GM12878 (cell line): ENCODE measurements at regions not wholly inside any gene's neighbourhood (a gene's known extent, or its start where the extent isn't known, plus 50 kb on each side); places are given as distances from the start of the nearest gene placed in this dataset.

Source experiments
- ATAC-seq: fragments of 200-7000 bp; cut with Tn5 transposase; 3 replicates; pipeline ENCODE4 v1.9.1; 2020; ENCODE audit warnings: mild to moderate bottlenecking, moderate library complexity
- BruUV-seq: library from RNA; stranded (reverse); fragments of 400-500 nt; replicated peaks from 2 replicates; lab custom pipeline; 2021; lab: Mats Ljungman, UMichigan
- CTCF ChIA-PET: fragments of 300-600 bp; sonication (Branson Sonifier 250); formaldehyde crosslinking; extraction: SDS; loops from one replicate; lab custom pipeline; 2021; ENCODE audit warnings: inconsistent platforms; lab: Yijun Ruan, JAX
- POLR2A ChIA-PET: fragments of 350-600 bp; formaldehyde crosslinking; extraction: SDS; loops from one replicate; lab custom pipeline; 2021; ENCODE audit warnings: inconsistent platforms; lab: Charles Lee
- RAD21 ChIA-PET: fragments of 300-600 bp; sonication (Branson Sonifier 250); formaldehyde crosslinking; loops from one replicate; lab custom pipeline; 2023; ENCODE audit warnings: antibody characterized with exemption; ENCODE audit not compliant: unreplicated experiment; lab: Charles Lee
- SMC1A ChIA-PET: fragments of 300-600 bp; sonication (Branson Sonifier 250); formaldehyde crosslinking; loops from one replicate; lab custom pipeline; 2023; ENCODE audit not compliant: unreplicated experiment, uncharacterized antibody; lab: Charles Lee
- DNase-seq: peaks from one replicate; pipeline ENCODE4 v3.0.0-alpha.2; 2011; ENCODE audit warnings: low read depth, low spot score
- FAIRE-seq: peaks from 3 replicates; lab custom pipeline; 2011; peaks lifted over from hg19 to GRCh38; lab: Jason Lieb, UNC
- H2AFZ ChIP-seq: 2 replicates; pipeline ENCODE4 v1.6.0; 2011; ENCODE audit warnings: low read depth, low read length, control low read depth; ENCODE audit not compliant: control insufficient read depth
- H3K27ac ChIP-seq: 2 replicates; pipeline ENCODE4 v1.5.1; 2011; ENCODE audit warnings: control low read depth; ENCODE audit not compliant: control insufficient read depth, insufficient read depth
- H3K27me3 ChIP-seq, 2 experiments: replicated peaks in 1 of 2; 2 replicates each; pipeline versions ENCODE4 v1.6.0 to v1.6.1; 2011; ENCODE audit warnings: low read length in 1 of 2; ENCODE audit not compliant: control insufficient read depth in 2 of 2, insufficient read depth in 2 of 2
- H3K36me3 ChIP-seq, 2 experiments: 2 replicates each; pipeline ENCODE4 v1.5.1; 2011; ENCODE audit warnings: low read length in 1 of 2; ENCODE audit not compliant: control insufficient read depth in 2 of 2, insufficient read depth in 2 of 2
- H3K4me1 ChIP-seq: 2 replicates; pipeline ENCODE4 v1.6.1; 2011; ENCODE audit warnings: mild to moderate bottlenecking, low read length, moderate library complexity, mixed read lengths; ENCODE audit not compliant: control insufficient read depth, insufficient read depth
- H3K4me2 ChIP-seq: 2 replicates; pipeline ENCODE4 v1.6.0; 2011; ENCODE audit warnings: control low read depth; ENCODE audit not compliant: control insufficient read depth, insufficient read depth
- H3K4me3 ChIP-seq: fragments of 200-600 bp; sonication (generic); 2 replicates; pipeline ENCODE4 v1.5.1; 2016
- H3K79me2 ChIP-seq: 2 replicates; pipeline ENCODE4 v1.6.0; 2011; ENCODE audit warnings: low read length; ENCODE audit not compliant: control insufficient read depth, insufficient read depth
- H3K9ac ChIP-seq: 2 replicates; pipeline ENCODE4 v1.8.0; 2011; ENCODE audit warnings: low read length, control low read depth, mixed read lengths; ENCODE audit not compliant: control insufficient read depth, insufficient read depth
- H3K9me3 ChIP-seq: replicated peaks from 3 replicates; pipeline ENCODE4 v1.5.1; 2011; ENCODE audit warnings: mild to moderate bottlenecking, low read length; ENCODE audit not compliant: control insufficient read depth, insufficient read depth
- H4K20me1 ChIP-seq: 2 replicates; pipeline ENCODE4 v1.6.0; 2011; ENCODE audit not compliant: control insufficient read depth, insufficient read depth
- BACH1 ChIP-seq: fragments of 450-650 bp; IDR thresholded peaks from 2 replicates; pipeline ENCODE4 v1.6.1; 2017; ENCODE audit warnings: mild to moderate bottlenecking, borderline replicate concordance
- CREB1 ChIP-seq: IDR thresholded peaks from 2 replicates; pipeline ENCODE4 v1.6.1; 2012; ENCODE audit warnings: low read depth, mild to moderate bottlenecking, inconsistent platforms
- GATAD2B ChIP-seq: fragments of 450-650 bp; conservative IDR thresholded peaks from 2 replicates; pipeline ENCODE4 v1.6.1; 2017; ENCODE audit warnings: low read depth, mild to moderate bottlenecking, moderate library complexity
- HDAC6 ChIP-seq: fragments of 200-600 bp; sonication (generic); IDR thresholded peaks from one replicate; pipeline ENCODE4 v1.8.0; 2017; ENCODE audit warnings: antibody characterized with exemption; ENCODE audit not compliant: unreplicated experiment
- MXI1 ChIP-seq: fragments of 150-350 bp; IDR thresholded peaks from 2 replicates; pipeline ENCODE4 v1.6.1; 2011; ENCODE audit warnings: low read depth, mild to moderate bottlenecking, inconsistent platforms, low read length, improper control_type of control experiment
- NFIC ChIP-seq: IDR thresholded peaks from 2 replicates; pipeline ENCODE4 v1.6.1; 2012; ENCODE audit warnings: low read depth, mild to moderate bottlenecking, inconsistent platforms, low read length, moderate library complexity
- SMC3 ChIP-seq: IDR thresholded peaks from 2 replicates; pipeline ENCODE4 v1.6.1; 2011; ENCODE audit warnings: low read length, improper control_type of control experiment, borderline replicate concordance
- STAT3 ChIP-seq: IDR thresholded peaks from 2 replicates; pipeline ENCODE4 v1.6.1; 2011; ENCODE audit warnings: low read depth, low read length, improper control_type of control experiment
- TBL1XR1 ChIP-seq: IDR thresholded peaks from 2 replicates; pipeline ENCODE4 v1.6.1; 2012; ENCODE audit warnings: low read depth, low read length, improper control_type of control experiment
- ZNF217 ChIP-seq: fragments of 450-650 bp; IDR thresholded peaks from 2 replicates; pipeline ENCODE4 v1.6.1; 2017; ENCODE audit warnings: antibody characterized with exemption, mild to moderate bottlenecking
- in situ Hi-C: fragments of 300-500 bp; cut with MboI; formaldehyde crosslinking; loops from 9 replicates; pipeline ENCODE4 v1.14.3; 2018; ENCODE audit warnings: mixed read lengths
- intact Hi-C: fragments of 100-400 bp; cut with micrococcal nuclease; formaldehyde crosslinking; loops from one replicate; pipeline ENCODE4 v1.14.2; 2022; ENCODE audit not compliant: unreplicated experiment
- TF ChIP-seq, protein P1 (sequence below): fragments of 450-650 bp; IDR thresholded peaks from 2 replicates; pipeline ENCODE4 v1.6.1; 2017; ENCODE audit warnings: mild to moderate bottlenecking, low read depth, inconsistent platforms; ENCODE audit not compliant: poor library complexity, severe bottlenecking
- TF ChIP-seq, protein P2 (sequence below): fragments of 150-350 bp; IDR thresholded peaks from 2 replicates; pipeline ENCODE4 v1.6.1; 2014; ENCODE audit warnings: mild to moderate bottlenecking, low read depth, low read length
- TF ChIP-seq, protein P3 (sequence below): fragments of 450-650 bp; formaldehyde crosslinking; IDR thresholded peaks from 2 replicates; pipeline ENCODE4 v1.5.0; 2022; ENCODE audit warnings: mild to moderate bottlenecking, missing genetic modification characterization
- TF ChIP-seq, protein P4 (sequence below): fragments of 450-650 bp; IDR thresholded peaks from 2 replicates; pipeline ENCODE4 v1.6.1; 2016; ENCODE audit warnings: mild to moderate bottlenecking, moderate library complexity, borderline replicate concordance

DNA sequence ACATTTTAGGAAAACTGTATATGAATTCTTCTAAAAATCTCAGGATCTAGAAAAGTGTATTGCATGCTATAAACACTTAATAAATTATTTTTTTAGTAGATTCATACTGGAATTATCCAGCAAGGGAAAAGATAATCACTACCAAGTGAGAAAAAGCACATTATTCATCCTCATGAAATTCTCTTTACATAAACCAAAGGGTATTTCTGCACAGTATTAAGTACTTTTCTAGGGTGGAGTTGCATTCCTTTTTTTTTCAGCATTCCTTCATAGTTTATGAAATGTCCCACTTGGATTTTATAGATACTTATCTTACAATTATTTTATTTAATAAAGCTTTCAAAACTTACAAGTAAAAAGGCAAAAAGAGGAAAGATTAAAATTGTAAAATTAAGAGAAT, 403.3 kb downstream of the HGF start:
- ATAC-seq (no peak), DNase-seq (no peak), FAIRE-seq (no peak)
- H4K20me1 ChIP-seq = no peaks in the 10 kb centered on the region
- H3K4me3 ChIP-seq = no peak overlapping the region
- no peaks in the 10 kb centered on the region for H3K9me3 ChIP-seq
- in situ Hi-C loops = no loop called here
- SMC1A ChIA-PET = no interaction called here
- no peak overlapping the region for H3K27ac ChIP-seq
- RAD21 ChIA-PET = no interaction called here
- CTCF ChIA-PET = no interaction called here
- no peak overlapping the region for H3K9ac ChIP-seq
- H2AFZ ChIP-seq = no peak overlapping the region
- intact Hi-C loops = no loop called here
- H3K79me2 ChIP-seq = no peaks in the 10 kb centered on the region
- H3K27me3 ChIP-seq = no peaks in the 10 kb centered on the region
- no TSS peak for BruUV-seq
- no peak overlapping the region for H3K4me2 ChIP-seq
- no peaks in the 10 kb centered on the region for H3K36me3 ChIP-seq
- POLR2A ChIA-PET = no interaction called here
- no peaks in the 10 kb centered on the region for H3K4me1 ChIP-seq
- TF ChIP-seq, protein P1, sequence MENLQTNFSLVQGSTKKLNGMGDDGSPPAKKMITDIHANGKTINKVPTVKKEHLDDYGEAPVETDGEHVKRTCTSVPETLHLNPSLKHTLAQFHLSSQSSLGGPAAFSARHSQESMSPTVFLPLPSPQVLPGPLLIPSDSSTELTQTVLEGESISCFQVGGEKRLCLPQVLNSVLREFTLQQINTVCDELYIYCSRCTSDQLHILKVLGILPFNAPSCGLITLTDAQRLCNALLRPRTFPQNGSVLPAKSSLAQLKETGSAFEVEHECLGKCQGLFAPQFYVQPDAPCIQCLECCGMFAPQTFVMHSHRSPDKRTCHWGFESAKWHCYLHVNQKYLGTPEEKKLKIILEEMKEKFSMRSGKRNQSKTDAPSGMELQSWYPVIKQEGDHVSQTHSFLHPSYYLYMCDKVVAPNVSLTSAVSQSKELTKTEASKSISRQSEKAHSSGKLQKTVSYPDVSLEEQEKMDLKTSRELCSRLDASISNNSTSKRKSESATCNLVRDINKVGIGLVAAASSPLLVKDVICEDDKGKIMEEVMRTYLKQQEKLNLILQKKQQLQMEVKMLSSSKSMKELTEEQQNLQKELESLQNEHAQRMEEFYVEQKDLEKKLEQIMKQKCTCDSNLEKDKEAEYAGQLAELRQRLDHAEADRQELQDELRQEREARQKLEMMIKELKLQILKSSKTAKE = no peak
- TF ChIP-seq NFIC (no peak), TBL1XR1 (no peak), CREB1 (no peak), STAT3 (no peak), SMC3 (no peak), ZNF217 (no peak), HDAC6 (no peak), GATAD2B (no peak), BACH1 (no peak), MXI1 (no peak)
- TF ChIP-seq, protein P2, sequence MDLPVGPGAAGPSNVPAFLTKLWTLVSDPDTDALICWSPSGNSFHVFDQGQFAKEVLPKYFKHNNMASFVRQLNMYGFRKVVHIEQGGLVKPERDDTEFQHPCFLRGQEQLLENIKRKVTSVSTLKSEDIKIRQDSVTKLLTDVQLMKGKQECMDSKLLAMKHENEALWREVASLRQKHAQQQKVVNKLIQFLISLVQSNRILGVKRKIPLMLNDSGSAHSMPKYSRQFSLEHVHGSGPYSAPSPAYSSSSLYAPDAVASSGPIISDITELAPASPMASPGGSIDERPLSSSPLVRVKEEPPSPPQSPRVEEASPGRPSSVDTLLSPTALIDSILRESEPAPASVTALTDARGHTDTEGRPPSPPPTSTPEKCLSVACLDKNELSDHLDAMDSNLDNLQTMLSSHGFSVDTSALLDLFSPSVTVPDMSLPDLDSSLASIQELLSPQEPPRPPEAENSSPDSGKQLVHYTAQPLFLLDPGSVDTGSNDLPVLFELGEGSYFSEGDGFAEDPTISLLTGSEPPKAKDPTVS = no peak
- TF ChIP-seq, protein P3, sequence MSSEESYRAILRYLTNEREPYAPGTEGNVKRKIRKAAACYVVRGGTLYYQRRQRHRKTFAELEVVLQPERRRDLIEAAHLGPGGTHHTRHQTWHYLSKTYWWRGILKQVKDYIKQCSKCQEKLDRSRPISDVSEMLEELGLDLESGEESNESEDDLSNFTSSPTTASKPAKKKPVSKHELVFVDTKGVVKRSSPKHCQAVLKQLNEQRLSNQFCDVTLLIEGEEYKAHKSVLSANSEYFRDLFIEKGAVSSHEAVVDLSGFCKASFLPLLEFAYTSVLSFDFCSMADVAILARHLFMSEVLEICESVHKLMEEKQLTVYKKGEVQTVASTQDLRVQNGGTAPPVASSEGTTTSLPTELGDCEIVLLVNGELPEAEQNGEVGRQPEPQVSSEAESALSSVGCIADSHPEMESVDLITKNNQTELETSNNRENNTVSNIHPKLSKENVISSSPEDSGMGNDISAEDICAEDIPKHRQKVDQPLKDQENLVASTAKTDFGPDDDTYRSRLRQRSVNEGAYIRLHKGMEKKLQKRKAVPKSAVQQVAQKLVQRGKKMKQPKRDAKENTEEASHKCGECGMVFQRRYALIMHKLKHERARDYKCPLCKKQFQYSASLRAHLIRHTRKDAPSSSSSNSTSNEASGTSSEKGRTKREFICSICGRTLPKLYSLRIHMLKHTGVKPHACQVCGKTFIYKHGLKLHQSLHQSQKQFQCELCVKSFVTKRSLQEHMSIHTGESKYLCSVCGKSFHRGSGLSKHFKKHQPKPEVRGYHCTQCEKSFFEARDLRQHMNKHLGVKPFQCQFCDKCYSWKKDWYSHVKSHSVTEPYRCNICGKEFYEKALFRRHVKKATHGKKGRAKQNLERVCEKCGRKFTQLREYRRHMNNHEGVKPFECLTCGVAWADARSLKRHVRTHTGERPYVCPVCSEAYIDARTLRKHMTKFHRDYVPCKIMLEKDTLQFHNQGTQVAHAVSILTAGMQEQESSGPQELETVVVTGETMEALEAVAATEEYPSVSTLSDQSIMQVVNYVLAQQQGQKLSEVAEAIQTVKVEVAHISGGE = no peak
- TF ChIP-seq, protein P4, sequence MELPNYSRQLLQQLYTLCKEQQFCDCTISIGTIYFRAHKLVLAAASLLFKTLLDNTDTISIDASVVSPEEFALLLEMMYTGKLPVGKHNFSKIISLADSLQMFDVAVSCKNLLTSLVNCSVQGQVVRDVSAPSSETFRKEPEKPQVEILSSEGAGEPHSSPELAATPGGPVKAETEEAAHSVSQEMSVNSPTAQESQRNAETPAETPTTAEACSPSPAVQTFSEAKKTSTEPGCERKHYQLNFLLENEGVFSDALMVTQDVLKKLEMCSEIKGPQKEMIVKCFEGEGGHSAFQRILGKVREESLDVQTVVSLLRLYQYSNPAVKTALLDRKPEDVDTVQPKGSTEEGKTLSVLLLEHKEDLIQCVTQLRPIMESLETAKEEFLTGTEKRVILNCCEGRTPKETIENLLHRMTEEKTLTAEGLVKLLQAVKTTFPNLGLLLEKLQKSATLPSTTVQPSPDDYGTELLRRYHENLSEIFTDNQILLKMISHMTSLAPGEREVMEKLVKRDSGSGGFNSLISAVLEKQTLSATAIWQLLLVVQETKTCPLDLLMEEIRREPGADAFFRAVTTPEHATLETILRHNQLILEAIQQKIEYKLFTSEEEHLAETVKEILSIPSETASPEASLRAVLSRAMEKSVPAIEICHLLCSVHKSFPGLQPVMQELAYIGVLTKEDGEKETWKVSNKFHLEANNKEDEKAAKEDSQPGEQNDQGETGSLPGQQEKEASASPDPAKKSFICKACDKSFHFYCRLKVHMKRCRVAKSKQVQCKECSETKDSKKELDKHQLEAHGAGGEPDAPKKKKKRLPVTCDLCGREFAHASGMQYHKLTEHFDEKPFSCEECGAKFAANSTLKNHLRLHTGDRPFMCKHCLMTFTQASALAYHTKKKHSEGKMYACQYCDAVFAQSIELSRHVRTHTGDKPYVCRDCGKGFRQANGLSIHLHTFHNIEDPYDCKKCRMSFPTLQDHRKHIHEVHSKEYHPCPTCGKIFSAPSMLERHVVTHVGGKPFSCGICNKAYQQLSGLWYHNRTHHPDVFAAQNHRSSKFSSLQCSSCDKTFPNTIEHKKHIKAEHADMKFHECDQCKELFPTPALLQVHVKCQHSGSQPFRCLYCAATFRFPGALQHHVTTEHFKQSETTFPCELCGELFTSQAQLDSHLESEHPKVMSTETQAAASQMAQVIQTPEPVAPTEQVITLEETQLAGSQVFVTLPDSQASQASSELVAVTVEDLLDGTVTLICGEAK = no peak
